Fibroblast of pulmonary artery (primary cell): ENCODE measurements at regions not wholly inside any gene's neighbourhood (a gene's known extent, or its start where the extent isn't known, plus 50 kb on each side); places are given as distances from the start of the nearest gene placed in this dataset.

ENCODE experiments used
- DNase-seq: peaks from one replicate; pipeline ENCODE4 v3.0.0-alpha.2; 2010; ENCODE audit warnings: low read depth
- H3K4me3 ChIP-seq: replicated peaks from 2 replicates; pipeline ENCODE4 v1.5.1; 2011; ENCODE audit warnings: low read depth, mild to moderate bottlenecking, control low read depth, low read length, moderate library complexity
- TF ChIP-seq, protein P1 (sequence below): IDR thresholded peaks from 2 replicates; pipeline ENCODE4 v1.5.1; 2011; ENCODE audit warnings: mild to moderate bottlenecking, control low read depth, low read length, inconsistent platforms; ENCODE audit errors: missing control alignments

- TF ChIP-seq, protein P1, sequence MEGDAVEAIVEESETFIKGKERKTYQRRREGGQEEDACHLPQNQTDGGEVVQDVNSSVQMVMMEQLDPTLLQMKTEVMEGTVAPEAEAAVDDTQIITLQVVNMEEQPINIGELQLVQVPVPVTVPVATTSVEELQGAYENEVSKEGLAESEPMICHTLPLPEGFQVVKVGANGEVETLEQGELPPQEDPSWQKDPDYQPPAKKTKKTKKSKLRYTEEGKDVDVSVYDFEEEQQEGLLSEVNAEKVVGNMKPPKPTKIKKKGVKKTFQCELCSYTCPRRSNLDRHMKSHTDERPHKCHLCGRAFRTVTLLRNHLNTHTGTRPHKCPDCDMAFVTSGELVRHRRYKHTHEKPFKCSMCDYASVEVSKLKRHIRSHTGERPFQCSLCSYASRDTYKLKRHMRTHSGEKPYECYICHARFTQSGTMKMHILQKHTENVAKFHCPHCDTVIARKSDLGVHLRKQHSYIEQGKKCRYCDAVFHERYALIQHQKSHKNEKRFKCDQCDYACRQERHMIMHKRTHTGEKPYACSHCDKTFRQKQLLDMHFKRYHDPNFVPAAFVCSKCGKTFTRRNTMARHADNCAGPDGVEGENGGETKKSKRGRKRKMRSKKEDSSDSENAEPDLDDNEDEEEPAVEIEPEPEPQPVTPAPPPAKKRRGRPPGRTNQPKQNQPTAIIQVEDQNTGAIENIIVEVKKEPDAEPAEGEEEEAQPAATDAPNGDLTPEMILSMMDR: no peak
- H3K4me3 ChIP-seq: no peak overlapping the region
- peak; percentile 72 for DNase-seq
These were observed 123.1 kb upstream of the UMPS start for GRCh38 chr3:124607163-124607562.

GRCh38 chr3:124609402-124609801 lies 120.8 kb upstream of the UMPS start:
- TF ChIP-seq, protein P1: no peak
- H3K4me3 ChIP-seq: no peak overlapping the region
- DNase-seq: no peak

DNA sequence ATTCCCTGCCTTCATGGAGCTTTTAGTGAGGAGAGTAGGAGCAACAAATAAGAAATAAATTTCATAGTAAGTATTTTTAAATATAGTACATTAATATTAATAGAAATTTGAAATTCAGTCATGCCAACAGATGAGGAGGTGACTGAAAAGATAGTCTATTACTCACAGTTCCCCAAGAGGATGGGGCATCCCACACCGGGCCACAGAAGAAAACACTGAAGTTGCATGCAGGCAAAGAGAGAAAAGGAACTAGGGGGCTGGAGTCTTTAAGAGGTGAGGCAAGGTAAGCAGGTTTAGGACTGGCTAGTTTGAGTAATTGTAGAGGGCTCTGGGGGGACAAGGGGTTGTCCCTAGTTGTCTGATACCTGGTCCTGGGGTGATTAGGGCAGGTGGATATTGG lies 120.1 kb upstream of the UMPS start:
- TF ChIP-seq, protein P1: no peak
- H3K4me3 ChIP-seq: no peak overlapping the region
- DNase-seq: no peak

DNA sequence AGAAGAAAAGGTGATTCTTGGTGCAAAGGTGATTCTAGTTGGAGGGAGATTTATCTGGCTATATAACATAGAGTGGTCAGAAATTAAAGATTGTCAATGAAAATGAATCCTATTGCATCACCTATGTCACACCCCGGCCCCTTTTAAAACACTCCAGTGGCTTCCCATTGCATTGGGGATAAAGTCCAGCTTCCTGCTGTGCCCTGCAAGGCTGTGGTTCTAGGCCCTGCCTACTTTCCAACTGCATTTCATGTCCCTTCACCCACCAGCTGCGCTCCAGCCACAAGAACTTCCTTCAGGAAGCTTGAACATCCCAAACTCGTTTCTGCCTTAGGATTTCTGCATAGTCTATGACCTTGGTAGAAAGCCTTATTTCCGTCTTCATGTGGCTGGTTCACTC lies 118.7 kb upstream of the UMPS start:
- no peak overlapping the region for H3K4me3 ChIP-seq
- TF ChIP-seq, protein P1: no peak
- no peak for DNase-seq

DNA sequence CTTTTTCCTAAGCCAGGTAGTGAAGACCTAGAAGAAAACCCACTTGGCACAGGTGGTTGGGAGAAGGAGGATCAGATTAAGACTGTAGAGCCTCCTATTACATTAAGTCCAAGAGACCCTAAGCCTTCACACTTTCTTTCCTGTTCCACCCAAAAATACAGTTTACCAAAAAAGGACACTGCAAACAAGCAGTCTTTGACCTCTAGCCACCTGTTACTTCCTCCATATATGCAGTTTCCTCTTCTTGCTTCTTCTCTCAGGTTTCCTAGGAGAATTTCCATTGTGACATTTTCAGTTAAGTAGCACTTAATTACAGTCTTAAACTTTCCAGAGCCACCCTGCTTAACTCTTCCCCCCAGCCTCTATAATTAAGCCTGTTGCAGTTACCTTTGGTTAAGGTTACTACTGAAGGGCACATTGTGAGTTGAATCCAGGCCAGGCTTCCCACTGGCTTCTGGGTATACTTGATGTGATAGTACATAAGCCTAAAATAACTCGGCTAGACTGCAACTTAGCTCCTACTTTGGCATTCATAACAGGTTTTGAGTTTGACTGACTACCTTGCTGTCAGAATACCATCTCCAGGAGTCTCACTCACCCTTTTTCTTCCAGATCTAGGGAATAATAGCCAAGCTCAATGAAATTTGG lies 114.2 kb upstream of the UMPS start:
- no peak for DNase-seq
- TF ChIP-seq, protein P1: no peak
- no peak overlapping the region for H3K4me3 ChIP-seq

DNA sequence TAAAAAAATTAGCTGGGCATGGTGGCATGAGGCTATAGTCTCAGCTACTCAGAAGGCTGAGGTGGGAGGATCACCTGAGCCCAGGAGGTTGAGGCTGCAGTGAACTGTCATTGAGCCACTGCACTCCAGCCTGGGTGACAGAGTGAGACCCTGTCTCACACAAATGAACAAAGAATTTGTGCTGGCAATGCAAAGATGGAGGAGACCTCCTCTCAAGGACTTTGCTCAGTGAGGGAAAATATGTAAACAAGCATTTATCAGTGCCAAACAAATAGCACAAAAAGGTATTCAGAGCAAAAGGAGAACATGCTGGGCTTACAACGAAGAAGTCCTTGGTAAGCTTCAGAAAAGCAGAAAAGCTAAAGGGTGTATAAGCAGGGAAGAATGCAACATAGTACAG lies 113.1 kb upstream of the UMPS start:
- no peak overlapping the region for H3K4me3 ChIP-seq
- no peak for DNase-seq
- TF ChIP-seq, protein P1: no peak
